HS-27A (cell line): ENCODE measurements at regions not wholly inside any gene's neighbourhood (a gene's known extent, or its start where the extent isn't known, plus 50 kb on each side); places are given as distances from the start of the nearest gene placed in this dataset.

Source experiments
- DNase-seq: peaks from one replicate; pipeline ENCODE4 v3.0.0-alpha.2; 2012; ENCODE audit warnings: low read depth, missing footprints

DNA sequence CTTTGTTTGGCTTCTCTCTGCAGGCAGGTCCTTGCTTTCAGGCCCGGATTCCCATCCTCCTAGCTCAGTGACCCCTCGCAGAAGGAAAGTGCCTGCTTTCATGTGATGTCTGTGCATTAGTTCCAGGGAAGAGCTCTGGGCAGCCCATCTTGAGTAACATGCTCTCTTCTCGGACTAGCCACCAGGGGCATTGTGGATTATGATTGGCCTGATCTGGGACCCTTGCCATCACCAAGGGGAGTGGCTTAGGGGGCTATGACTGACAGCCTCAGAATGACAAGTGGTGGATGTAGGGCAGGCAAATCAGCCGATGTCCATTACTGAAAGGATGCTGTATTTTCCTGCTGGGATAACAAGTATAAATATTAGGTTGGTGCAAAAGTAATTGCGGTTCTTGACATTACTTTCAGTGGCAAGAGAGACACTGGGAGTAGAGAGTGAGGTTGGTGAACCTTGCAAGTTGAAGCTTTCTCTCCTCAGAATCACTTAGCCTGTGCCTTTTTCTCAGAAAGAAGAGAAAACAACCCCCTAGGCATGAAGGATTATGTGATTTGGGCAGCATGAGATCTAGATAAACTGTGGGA, 71.5 kb upstream of the MPHOSPH6 start:
- no peak for DNase-seq

- DNase-seq = no peak
Observed at GRCh38 chr16:82240111-82240510, 70.1 kb upstream of the MPHOSPH6 start.

- DNase-seq = no peak
Observed at GRCh38 chr16:82236875-82237274, 66.9 kb upstream of the MPHOSPH6 start.

DNA sequence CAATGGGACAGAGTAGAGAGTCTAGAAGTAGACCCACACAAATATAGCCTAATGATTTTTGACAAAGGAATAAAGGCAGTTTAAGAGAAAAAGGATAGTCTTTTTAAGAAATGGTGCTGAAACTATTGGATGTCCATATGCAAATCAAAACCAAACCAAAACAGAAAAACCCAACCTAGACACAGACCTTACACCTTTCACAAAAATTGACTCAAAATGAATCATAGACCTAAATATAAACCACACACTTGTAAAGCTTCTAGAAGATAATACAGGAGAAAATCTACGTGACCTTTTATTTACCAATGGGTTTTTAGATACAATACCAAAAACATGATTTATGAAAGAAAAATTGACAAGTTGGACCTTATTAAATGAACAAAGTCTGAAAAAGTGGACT, 66.4 kb upstream of the MPHOSPH6 start:
- DNase-seq = no peak

DNA sequence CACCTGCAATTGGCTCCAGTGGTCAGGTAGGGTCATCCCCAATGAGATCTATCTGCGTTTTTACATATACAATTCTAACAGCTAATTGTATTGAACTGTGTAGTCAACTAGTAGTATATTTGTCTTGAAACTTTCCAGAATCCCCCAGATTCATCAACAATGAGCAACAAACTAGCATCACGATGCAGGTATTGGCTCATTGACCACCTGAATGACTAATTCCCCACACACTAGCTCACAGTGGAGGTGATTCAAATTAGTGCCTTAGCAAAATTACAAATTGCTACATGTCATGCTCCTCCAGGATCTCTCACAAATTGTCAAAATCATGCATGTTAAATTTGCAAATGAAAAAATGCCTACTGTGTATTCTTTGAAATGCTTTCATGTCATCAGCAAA, 62.8 kb upstream of the MPHOSPH6 start:
- no peak for DNase-seq

DNA sequence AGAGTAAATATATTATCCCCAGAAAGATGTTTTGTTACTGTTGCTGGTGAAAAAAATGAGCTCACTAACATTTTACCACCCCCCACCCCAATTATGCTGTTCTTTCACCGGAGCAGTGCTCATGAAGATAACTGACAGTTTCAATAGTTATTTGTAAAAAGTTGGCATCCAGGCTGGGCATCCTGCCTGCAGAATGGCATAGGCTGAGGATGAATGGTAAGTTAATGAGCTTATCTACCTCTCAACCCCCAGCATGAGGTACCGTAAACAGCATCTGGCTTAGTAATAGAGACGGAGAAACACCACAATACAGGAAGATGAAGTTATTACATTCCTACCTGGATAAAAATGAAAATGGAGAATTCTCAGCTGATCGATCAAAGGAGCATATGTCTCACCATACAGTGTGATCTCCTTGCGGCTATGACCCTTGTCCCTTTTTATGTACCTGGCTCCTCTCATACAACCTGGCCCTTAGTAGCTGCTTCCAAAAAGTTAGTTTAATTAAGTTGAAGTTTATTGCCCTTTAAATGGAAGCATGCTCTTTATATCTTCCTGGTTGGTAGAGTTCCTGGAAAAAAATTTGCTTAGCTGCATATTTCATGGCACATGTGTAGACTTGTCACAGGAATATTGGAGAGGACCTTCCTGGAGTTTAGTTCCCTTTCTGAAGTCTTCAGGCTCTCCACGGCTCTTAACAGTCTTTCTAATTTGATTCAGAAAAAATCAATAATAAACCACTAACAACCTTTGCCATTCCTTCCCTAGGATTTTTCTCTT, 61.2 kb upstream of the MPHOSPH6 start:
- DNase-seq = no peak

DNA sequence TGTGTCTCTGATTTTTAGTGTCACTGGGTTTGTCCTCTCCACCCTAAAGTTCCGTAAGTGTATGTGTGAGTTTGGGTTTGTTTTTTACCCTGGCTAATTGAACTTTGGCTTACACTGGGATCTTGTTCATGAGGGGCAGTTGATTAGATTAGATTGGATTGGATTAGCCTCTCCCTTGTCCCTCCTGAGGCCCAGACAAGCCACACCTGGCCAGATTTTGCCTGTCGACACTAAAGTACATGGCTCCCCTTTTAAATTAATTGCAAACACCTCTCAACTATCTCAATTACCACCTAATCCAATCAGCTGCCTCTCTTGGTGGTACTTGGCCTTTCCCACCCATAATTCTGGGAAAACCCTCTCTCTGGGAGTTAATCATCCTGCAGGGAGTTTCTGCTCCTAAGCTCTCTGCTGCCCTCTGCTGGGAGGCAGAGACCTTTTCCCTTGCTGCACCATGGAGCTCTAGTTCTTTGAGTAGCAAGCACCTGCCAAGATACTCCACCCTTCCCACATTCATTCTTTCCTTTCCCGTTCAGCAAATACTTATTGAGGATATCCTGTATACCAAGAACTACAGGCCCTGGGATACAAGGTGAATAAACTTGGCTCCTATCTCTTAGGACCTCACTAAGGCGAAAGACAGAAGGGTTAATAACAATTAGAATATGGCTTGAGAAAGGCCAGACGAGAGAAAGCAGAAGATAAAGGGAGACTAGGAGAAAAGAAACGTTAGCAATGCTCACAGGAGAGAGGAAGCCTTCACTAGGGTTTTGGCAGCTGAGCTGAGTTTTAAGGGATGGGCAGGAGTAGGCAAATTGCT, 60.0 kb upstream of the MPHOSPH6 start:
- peak; percentile 41 for DNase-seq

- no peak for DNase-seq
Observed at GRCh38 chr16:82226327-82226726, 56.3 kb upstream of the MPHOSPH6 start.

DNA sequence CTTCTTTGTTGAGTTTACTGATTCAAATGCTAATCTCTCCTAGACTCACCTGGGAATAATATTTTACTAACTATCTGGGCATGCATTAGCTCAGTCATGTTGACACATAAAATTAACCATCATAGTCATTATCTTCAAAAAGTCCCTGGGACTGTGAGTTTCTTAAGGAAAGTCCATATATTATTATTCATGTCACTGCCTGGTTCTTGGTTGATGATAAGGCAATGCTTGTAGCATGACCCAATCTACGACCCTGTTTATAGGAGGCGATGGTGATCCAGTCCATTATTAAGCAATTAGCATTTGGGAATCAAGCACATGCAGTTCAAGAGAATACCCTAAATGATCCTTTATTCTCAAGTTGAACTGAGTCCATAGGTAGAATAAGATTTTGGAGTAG, 54.8 kb upstream of the MPHOSPH6 start:
- no peak for DNase-seq

- DNase-seq = no peak
Observed at GRCh38 chr16:82220541-82220940, 50.5 kb upstream of the MPHOSPH6 start.
